Skin epidermis (tissue), 12 donors: ENCODE measurements at regions not wholly inside any gene's neighbourhood (a gene's known extent, or its start where the extent isn't known, plus 50 kb on each side); places are given as distances from the start of the nearest gene placed in this dataset.

Experiments
- H3K27ac ChIP-seq, 21 experiments: fragments of 200-600 bp; sonication (generic) in 11 of 21; one replicate each; pipeline ENCODE4 v1.5.0; 2020; ENCODE audit warnings: mild to moderate bottlenecking in 3 of 21, inconsistent platforms in 2 of 21, moderate library complexity in 2 of 21
- H3K4me3 ChIP-seq, 7 experiments: fragments of 200-600 bp; sonication (generic) in 2 of 7; one replicate each; pipeline ENCODE4 v1.5.0; 2020; ENCODE audit warnings: inconsistent platforms in 2 of 7, mild to moderate bottlenecking in 2 of 7, moderate library complexity in 1 of 7

GRCh38 chr3:167899093-167899492 is 163.6 kb downstream of the SERPINI1 start:
- no peak overlapping the region for H3K27ac ChIP-seq

GRCh38 chr3:167898091-167898490 is 162.6 kb downstream of the SERPINI1 start:
- Histone ChIP-seq H3K27ac (no peak overlapping the region), H3K4me3 (no peak overlapping the region)

More at GRCh38 chr3:167899093-167899492, 163.6 kb downstream of the SERPINI1 start:
- H3K4me3 ChIP-seq: no peak overlapping the region

GRCh38 chr3:167895684-167896083 is 160.2 kb downstream of the SERPINI1 start:
- Histone ChIP-seq H3K4me3 (no peak overlapping the region), H3K27ac (no peak overlapping the region)

GRCh38 chr3:167895178-167895577 is 159.7 kb downstream of the SERPINI1 start:
- no peak overlapping the region for H3K27ac ChIP-seq
- no peak overlapping the region for H3K4me3 ChIP-seq

GRCh38 chr3:167892205-167892604 is 156.7 kb downstream of the SERPINI1 start:
- Histone ChIP-seq H3K27ac (no peak overlapping the region), H3K4me3 (no peak overlapping the region)

- Histone ChIP-seq H3K4me3 (no peak overlapping the region), H3K27ac (no peak overlapping the region)
Observed at GRCh38 chr3:167887096-167887495, 151.6 kb downstream of the SERPINI1 start.

- Histone ChIP-seq H3K4me3 (no peak overlapping the region), H3K27ac (no peak overlapping the region)
Observed at GRCh38 chr3:167886690-167887089, 151.2 kb downstream of the SERPINI1 start.

GRCh38 chr3:167885277-167885676 is 149.8 kb downstream of the SERPINI1 start:
- H3K4me3 ChIP-seq: no peak overlapping the region
- H3K27ac ChIP-seq: no peak overlapping the region

- H3K4me3 ChIP-seq: no peak overlapping the region
- H3K27ac ChIP-seq: peak overlapping the region in 1 of 21 experiments; percentile 10
Observed at GRCh38 chr3:167884481-167884880, 149.0 kb downstream of the SERPINI1 start.

GRCh38 chr3:167883452-167883851 is 147.9 kb downstream of the SERPINI1 start:
- no peak overlapping the region for H3K4me3 ChIP-seq
- no peak overlapping the region for H3K27ac ChIP-seq

- Histone ChIP-seq H3K27ac (no peak overlapping the region), H3K4me3 (no peak overlapping the region)
Observed at GRCh38 chr3:167882057-167882667, 146.6 kb downstream of the SERPINI1 start.

- no peak overlapping the region for H3K4me3 ChIP-seq
- no peak overlapping the region for H3K27ac ChIP-seq
Observed at GRCh38 chr3:167880183-167880582, 144.7 kb downstream of the SERPINI1 start.

GRCh38 chr3:167876620-167877281 is 141.2 kb downstream of the SERPINI1 start:
- no peak overlapping the region for H3K4me3 ChIP-seq
- H3K27ac ChIP-seq: peak overlapping the region in 14 of 21 experiments; percentile 5 to 61 (median 32)
